WTC11 (cell line): ENCODE measurements at regions not wholly inside any gene's neighbourhood (a gene's known extent, or its start where the extent isn't known, plus 50 kb on each side); places are given as distances from the start of the nearest gene placed in this dataset.

Source experiments
- CREB1 ChIP-seq: sonication (generic); formaldehyde crosslinking; IDR thresholded peaks from 2 replicates; pipeline ENCODE4 v1.8.0; 2023; ENCODE audit warnings: mild to moderate bottlenecking, missing genetic modification reagents
- ELF4 ChIP-seq: sonication (generic); formaldehyde crosslinking; IDR thresholded peaks from 2 replicates; pipeline ENCODE4 v1.8.1; 2022; ENCODE audit warnings: low read depth, mild to moderate bottlenecking, moderate library complexity, missing genetic modification reagents
- NFYB ChIP-seq: sonication (generic); formaldehyde crosslinking; conservative IDR thresholded peaks from 2 replicates; pipeline ENCODE4 v1.8.0; 2022; ENCODE audit warnings: low read depth, missing genetic modification reagents
- PRRX2 ChIP-seq: fragments of 250-450 bp; sonication (Bioruptor Pico); IDR thresholded peaks from 2 replicates; pipeline ENCODE4 v1.8.0; 2021; ENCODE audit warnings: mild to moderate bottlenecking
- SP1 ChIP-seq: sonication (generic); formaldehyde crosslinking; conservative IDR thresholded peaks from 2 replicates; pipeline ENCODE4 v1.8.1; 2022; ENCODE audit warnings: missing genetic modification reagents

GRCh38 chr7:156104501-156105336, 292.5 kb upstream of the SHH start:
- TF ChIP-seq SP1 (CRISPR knock-in tag): no peak
- no peak for TF ChIP-seq CREB1
- no peak for TF ChIP-seq ELF4 (CRISPR knock-in tag)
- no peak for TF ChIP-seq NFYB (CRISPR knock-in tag)
- TF ChIP-seq PRRX2: no peak
